ENCODE measurements at regions not wholly inside any gene's neighbourhood (a gene's known extent, or its start where the extent isn't known, plus 50 kb on each side); places are given as distances from the start of the nearest gene placed in this dataset.
"Not testable (repeated sequence)": the region's sequence is repeated elsewhere in the genome, so short reads cannot be mapped to it uniquely, and the experiment has no call there.

GRCh38 chr10:106023329-106023728 lies 1141.2 kb downstream of the SORCS1 start:
- H3K36me3 ChIP-seq (ENCODE audit: control insufficient read depth in 2 of 2, insufficient read depth in 2 of 2, low read length in 2 of 2): no peaks in the 10 kb centered on the region
- no peak overlapping the region for H3K27ac ChIP-seq (ENCODE audit: low read depth in 2 of 2, low read length in 2 of 2)
- H3K27me3 ChIP-seq (ENCODE audit: control insufficient read depth in 2 of 2, insufficient read depth in 2 of 2, low read length in 2 of 2): no peaks in the 10 kb centered on the region
- H3K4me3 ChIP-seq (ENCODE audit: low read length in 2 of 2): no peak overlapping the region
- no peak overlapping the region for H3K9ac ChIP-seq (ENCODE audit: low read depth in 1 of 2, low read length in 2 of 2)
- H3K4me1 ChIP-seq (ENCODE audit: control insufficient read depth in 2 of 2, insufficient read depth in 2 of 2, low read length in 2 of 2): no peaks in the 10 kb centered on the region
- H3K9me3 ChIP-seq (ENCODE audit: control insufficient read depth in 2 of 2, low read length in 2 of 2): no peaks in the 10 kb centered on the region

DNA sequence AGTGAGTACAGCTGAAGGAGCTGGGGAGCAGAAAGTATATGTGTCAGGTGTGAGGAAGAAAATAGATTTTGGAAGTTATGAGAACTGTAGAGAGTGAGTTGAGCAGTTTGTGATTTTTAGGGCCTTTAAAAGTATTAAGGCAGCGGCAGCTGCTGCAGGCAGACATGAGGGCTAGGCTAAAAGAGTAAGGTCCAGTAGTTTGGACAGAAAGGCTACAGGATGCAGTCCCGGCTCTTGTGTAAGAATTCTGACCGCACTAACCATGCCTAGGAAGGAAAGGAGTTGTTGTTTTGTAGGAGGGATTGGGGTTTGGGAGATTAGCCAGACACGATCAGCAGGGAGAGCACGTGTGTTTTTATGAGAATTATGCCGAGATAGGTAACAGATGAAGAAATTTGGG lies 1144.9 kb downstream of the SORCS1 start:
- H3K36me3 ChIP-seq (ENCODE audit: control insufficient read depth in 2 of 2, insufficient read depth in 2 of 2, low read length in 2 of 2); H3K9me3 ChIP-seq (ENCODE audit: control insufficient read depth in 2 of 2, low read length in 2 of 2); H3K27me3 ChIP-seq (ENCODE audit: control insufficient read depth in 2 of 2, insufficient read depth in 2 of 2, low read length in 2 of 2); H3K9ac ChIP-seq (ENCODE audit: low read depth in 1 of 2, low read length in 2 of 2); H3K4me3 ChIP-seq (ENCODE audit: low read length in 2 of 2); H3K27ac ChIP-seq (ENCODE audit: low read depth in 2 of 2, low read length in 2 of 2); H3K4me1 ChIP-seq (ENCODE audit: control insufficient read depth in 2 of 2, insufficient read depth in 2 of 2, low read length in 2 of 2): not testable (repeated sequence)

DNA sequence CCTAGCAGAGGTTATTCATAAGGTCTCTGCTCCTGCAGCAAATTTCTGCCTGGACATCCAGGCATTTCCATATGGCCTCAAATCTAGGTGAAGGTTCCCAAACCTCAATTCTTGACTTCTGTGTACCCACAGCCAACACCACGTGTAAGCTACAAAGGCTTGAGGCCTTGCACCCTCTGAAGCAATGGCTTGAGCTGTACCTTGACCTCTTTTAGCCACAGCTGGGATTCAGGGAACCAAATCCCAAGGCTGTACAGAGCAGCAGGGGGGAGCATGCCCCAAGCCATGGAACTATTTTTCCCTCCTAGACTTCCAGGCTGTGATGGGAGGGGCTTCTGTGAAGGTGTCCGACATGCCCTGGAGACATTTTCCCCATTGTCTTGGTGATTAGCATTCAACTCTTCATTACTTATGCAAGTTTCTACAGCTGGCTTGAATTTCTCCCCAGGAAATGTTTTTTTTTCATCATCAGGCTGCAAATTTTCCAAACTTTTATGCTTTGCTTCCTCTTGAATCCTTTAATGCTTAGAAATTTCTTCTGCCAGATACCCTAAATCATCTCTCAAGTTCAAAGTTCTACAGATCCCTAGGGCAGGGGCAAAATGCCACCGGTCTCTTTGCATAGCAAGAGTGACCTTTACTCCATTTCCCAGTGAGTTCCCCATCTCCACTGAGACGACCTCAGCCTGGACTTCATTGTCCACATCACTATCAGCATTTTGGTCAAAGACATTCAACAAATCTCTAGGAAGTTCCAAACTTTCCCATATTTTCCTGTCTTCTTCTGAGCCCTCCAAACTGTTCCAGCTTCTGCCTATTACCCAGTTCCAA lies 1148.9 kb downstream of the SORCS1 start:
- H3K4me3 ChIP-seq (ENCODE audit: low read length in 2 of 2); H3K36me3 ChIP-seq (ENCODE audit: control insufficient read depth in 2 of 2, insufficient read depth in 2 of 2, low read length in 2 of 2); H3K4me1 ChIP-seq (ENCODE audit: control insufficient read depth in 2 of 2, insufficient read depth in 2 of 2, low read length in 2 of 2); H3K9ac ChIP-seq (ENCODE audit: low read depth in 1 of 2, low read length in 2 of 2); H3K27ac ChIP-seq (ENCODE audit: low read depth in 2 of 2, low read length in 2 of 2); H3K27me3 ChIP-seq (ENCODE audit: control insufficient read depth in 2 of 2, insufficient read depth in 2 of 2, low read length in 2 of 2); H3K9me3 ChIP-seq (ENCODE audit: control insufficient read depth in 2 of 2, low read length in 2 of 2): not testable (repeated sequence)

GRCh38 chr10:106011250-106011649 lies 1153.3 kb downstream of the SORCS1 start:
- no peak overlapping the region for H3K9ac ChIP-seq (ENCODE audit: low read depth in 1 of 2, low read length in 2 of 2)
- H3K36me3 ChIP-seq (ENCODE audit: control insufficient read depth in 2 of 2, insufficient read depth in 2 of 2, low read length in 2 of 2): no peaks in the 10 kb centered on the region
- no peak overlapping the region for H3K27ac ChIP-seq (ENCODE audit: low read depth in 2 of 2, low read length in 2 of 2)
- no peaks in the 10 kb centered on the region for H3K4me1 ChIP-seq (ENCODE audit: control insufficient read depth in 2 of 2, insufficient read depth in 2 of 2, low read length in 2 of 2)
- H3K27me3 ChIP-seq (ENCODE audit: control insufficient read depth in 2 of 2, insufficient read depth in 2 of 2, low read length in 2 of 2): no peaks in the 10 kb centered on the region
- H3K9me3 ChIP-seq (ENCODE audit: control insufficient read depth in 2 of 2, low read length in 2 of 2): peaks cover 0 to 3% of the 10 kb centered on the region in 2 donors
- H3K4me3 ChIP-seq (ENCODE audit: low read length in 2 of 2): no peak overlapping the region

- H3K27me3 ChIP-seq (ENCODE audit: control insufficient read depth in 2 of 2, insufficient read depth in 2 of 2, low read length in 2 of 2): no peaks in the 10 kb centered on the region
Observed at GRCh38 chr10:106000721-106001120, 1163.8 kb downstream of the SORCS1 start.

DNA sequence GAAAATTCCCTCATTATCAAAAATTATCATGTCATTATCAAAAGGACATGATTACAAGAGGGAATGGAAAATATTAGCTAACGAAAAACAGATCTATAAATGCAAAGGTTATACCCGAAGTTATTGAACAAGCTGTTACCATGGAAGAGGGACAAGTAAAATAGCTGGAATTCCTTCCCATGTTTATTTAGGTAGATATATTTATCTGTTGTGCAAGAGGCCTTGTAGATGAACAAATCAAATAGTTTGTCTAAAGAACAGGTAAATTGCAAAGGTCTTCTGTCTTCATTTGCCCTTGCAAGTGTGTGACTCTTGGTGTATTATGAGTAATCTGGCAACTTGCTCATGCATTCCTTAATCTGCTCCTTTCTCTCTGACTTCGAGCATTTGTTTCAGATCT lies 1170.9 kb downstream of the SORCS1 start:
- H3K4me1 ChIP-seq (ENCODE audit: control insufficient read depth in 2 of 2, insufficient read depth in 2 of 2, low read length in 2 of 2): no peaks in the 10 kb centered on the region
- H3K27me3 ChIP-seq (ENCODE audit: control insufficient read depth in 2 of 2, insufficient read depth in 2 of 2, low read length in 2 of 2): no peaks in the 10 kb centered on the region
- no peaks in the 10 kb centered on the region for H3K36me3 ChIP-seq (ENCODE audit: control insufficient read depth in 2 of 2, insufficient read depth in 2 of 2, low read length in 2 of 2)
- H3K9me3 ChIP-seq (ENCODE audit: control insufficient read depth in 2 of 2, low read length in 2 of 2): no peaks in the 10 kb centered on the region
- H3K27ac ChIP-seq (ENCODE audit: low read depth in 2 of 2, low read length in 2 of 2): no peak overlapping the region
- no peak overlapping the region for H3K4me3 ChIP-seq (ENCODE audit: low read length in 2 of 2)
- no peak overlapping the region for H3K9ac ChIP-seq (ENCODE audit: low read depth in 1 of 2, low read length in 2 of 2)

More at GRCh38 chr10:106000721-106001120, 1163.8 kb downstream of the SORCS1 start:
- H3K4me3 ChIP-seq (ENCODE audit: low read length in 2 of 2): no peak overlapping the region
- no peak overlapping the region for H3K9ac ChIP-seq (ENCODE audit: low read depth in 1 of 2, low read length in 2 of 2)
- H3K4me1 ChIP-seq (ENCODE audit: control insufficient read depth in 2 of 2, insufficient read depth in 2 of 2, low read length in 2 of 2): no peaks in the 10 kb centered on the region
- H3K36me3 ChIP-seq (ENCODE audit: control insufficient read depth in 2 of 2, insufficient read depth in 2 of 2, low read length in 2 of 2): no peaks in the 10 kb centered on the region
- H3K27ac ChIP-seq (ENCODE audit: low read depth in 2 of 2, low read length in 2 of 2): no peak overlapping the region
- no peaks in the 10 kb centered on the region for H3K9me3 ChIP-seq (ENCODE audit: control insufficient read depth in 2 of 2, low read length in 2 of 2)

DNA sequence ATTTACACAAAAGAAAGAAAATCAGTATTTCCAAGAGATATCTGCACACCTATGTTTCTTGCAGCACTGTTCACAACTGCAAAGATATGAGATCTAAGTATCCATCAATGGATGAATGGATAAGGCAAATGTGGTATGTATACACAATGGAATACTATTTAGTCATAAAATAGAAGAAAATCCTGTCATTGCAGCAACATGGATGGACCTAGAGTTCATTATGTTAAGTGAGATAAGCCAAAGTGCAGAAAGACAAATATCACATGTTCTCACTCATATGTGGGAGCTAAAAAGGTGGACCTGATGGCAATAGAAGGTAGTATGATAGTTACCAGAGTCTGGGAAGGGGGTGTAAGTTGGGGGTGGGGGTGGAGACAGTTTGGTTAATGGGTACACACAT lies 1171.6 kb downstream of the SORCS1 start:
- Histone ChIP-seq H3K9me3 (ENCODE audit: control insufficient read depth in 2 of 2, low read length in 2 of 2) (no peaks in the 10 kb centered on the region), H3K4me3 (ENCODE audit: low read length in 2 of 2) (no peak overlapping the region), H3K27me3 (ENCODE audit: control insufficient read depth in 2 of 2, insufficient read depth in 2 of 2, low read length in 2 of 2) (no peaks in the 10 kb centered on the region), H3K9ac (ENCODE audit: low read depth in 1 of 2, low read length in 2 of 2) (no peak overlapping the region), H3K36me3 (ENCODE audit: control insufficient read depth in 2 of 2, insufficient read depth in 2 of 2, low read length in 2 of 2) (no peaks in the 10 kb centered on the region), H3K27ac (ENCODE audit: low read depth in 2 of 2, low read length in 2 of 2) (no peak overlapping the region), H3K4me1 (ENCODE audit: control insufficient read depth in 2 of 2, insufficient read depth in 2 of 2, low read length in 2 of 2) (no peaks in the 10 kb centered on the region)

- H3K4me1 ChIP-seq (ENCODE audit: control insufficient read depth in 2 of 2, insufficient read depth in 2 of 2, low read length in 2 of 2): no peaks in the 10 kb centered on the region
- no peaks in the 10 kb centered on the region for H3K9me3 ChIP-seq (ENCODE audit: control insufficient read depth in 2 of 2, low read length in 2 of 2)
Observed at GRCh38 chr10:105990529-105990928, 1174.0 kb downstream of the SORCS1 start.

GRCh38 chr10:105989995-105990394 lies 1174.5 kb downstream of the SORCS1 start:
- no peak overlapping the region for H3K4me3 ChIP-seq (ENCODE audit: low read length in 2 of 2)
- H3K4me1 ChIP-seq (ENCODE audit: control insufficient read depth in 2 of 2, insufficient read depth in 2 of 2, low read length in 2 of 2): no peaks in the 10 kb centered on the region
- H3K27me3 ChIP-seq (ENCODE audit: control insufficient read depth in 2 of 2, insufficient read depth in 2 of 2, low read length in 2 of 2): no peaks in the 10 kb centered on the region
- H3K9ac ChIP-seq (ENCODE audit: low read depth in 1 of 2, low read length in 2 of 2): no peak overlapping the region
- no peaks in the 10 kb centered on the region for H3K9me3 ChIP-seq (ENCODE audit: control insufficient read depth in 2 of 2, low read length in 2 of 2)
- no peaks in the 10 kb centered on the region for H3K36me3 ChIP-seq (ENCODE audit: control insufficient read depth in 2 of 2, insufficient read depth in 2 of 2, low read length in 2 of 2)
- H3K27ac ChIP-seq (ENCODE audit: low read depth in 2 of 2, low read length in 2 of 2): no peak overlapping the region

More at GRCh38 chr10:105990529-105990928, 1174.0 kb downstream of the SORCS1 start:
- no peak overlapping the region for H3K27ac ChIP-seq (ENCODE audit: low read depth in 2 of 2, low read length in 2 of 2)
- no peak overlapping the region for H3K9ac ChIP-seq (ENCODE audit: low read depth in 1 of 2, low read length in 2 of 2)
- no peak overlapping the region for H3K4me3 ChIP-seq (ENCODE audit: low read length in 2 of 2)
- no peaks in the 10 kb centered on the region for H3K36me3 ChIP-seq (ENCODE audit: control insufficient read depth in 2 of 2, insufficient read depth in 2 of 2, low read length in 2 of 2)
- H3K27me3 ChIP-seq (ENCODE audit: control insufficient read depth in 2 of 2, insufficient read depth in 2 of 2, low read length in 2 of 2): no peaks in the 10 kb centered on the region

DNA sequence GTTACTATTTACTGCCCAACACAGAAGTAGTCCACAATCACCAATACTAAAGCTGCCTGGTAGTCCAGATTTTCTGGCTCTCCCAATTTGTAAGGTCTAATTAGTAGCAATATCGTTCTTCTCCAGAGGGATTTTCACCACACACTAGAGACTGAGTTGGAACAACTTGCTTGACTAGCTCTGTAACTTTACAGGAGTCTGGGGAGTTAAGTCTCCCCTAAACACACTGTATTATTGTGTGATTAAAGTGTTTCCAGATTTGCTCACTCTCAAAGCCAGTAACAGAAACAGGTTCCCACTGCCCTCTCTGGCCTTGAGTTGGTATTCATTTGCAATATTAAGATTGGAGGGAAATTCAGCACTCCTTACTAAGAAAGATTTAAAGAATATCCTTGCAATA lies 1175.7 kb downstream of the SORCS1 start:
- Histone ChIP-seq H3K9ac (ENCODE audit: low read depth in 1 of 2, low read length in 2 of 2) (no peak overlapping the region), H3K4me1 (ENCODE audit: control insufficient read depth in 2 of 2, insufficient read depth in 2 of 2, low read length in 2 of 2) (no peaks in the 10 kb centered on the region), H3K27ac (ENCODE audit: low read depth in 2 of 2, low read length in 2 of 2) (no peak overlapping the region), H3K36me3 (ENCODE audit: control insufficient read depth in 2 of 2, insufficient read depth in 2 of 2, low read length in 2 of 2) (no peaks in the 10 kb centered on the region), H3K27me3 (ENCODE audit: control insufficient read depth in 2 of 2, insufficient read depth in 2 of 2, low read length in 2 of 2) (no peaks in the 10 kb centered on the region), H3K9me3 (ENCODE audit: control insufficient read depth in 2 of 2, low read length in 2 of 2) (no peaks in the 10 kb centered on the region), H3K4me3 (ENCODE audit: low read length in 2 of 2) (no peak overlapping the region)

Measured in mucosa of rectum (tissue), 2 donors.